Coronary artery (tissue), 2 donors: ENCODE measurements at regions not wholly inside any gene's neighbourhood (a gene's known extent, or its start where the extent isn't known, plus 50 kb on each side); places are given as distances from the start of the nearest gene placed in this dataset.
"Not testable (repeated sequence)": the region's sequence is repeated elsewhere in the genome, so short reads cannot be mapped to it uniquely, and the experiment has no call there.

ENCODE experiments used
- DNase-seq: peaks from one replicate; pipeline ENCODE4 v3.0.0-alpha.2; 2017; ENCODE audit warnings: low spot score
- H3K27ac ChIP-seq, 2 donors: fragments of 200-600 bp; sonication (generic); one replicate each; pipeline ENCODE4 v1.5.1; 2016 to 2019
- H3K4me3 ChIP-seq: fragments of 200-600 bp; sonication (generic); 2 replicates; pipeline ENCODE4 v1.5.1; 2016; ENCODE audit warnings: mild to moderate bottlenecking, moderate library complexity

DNA sequence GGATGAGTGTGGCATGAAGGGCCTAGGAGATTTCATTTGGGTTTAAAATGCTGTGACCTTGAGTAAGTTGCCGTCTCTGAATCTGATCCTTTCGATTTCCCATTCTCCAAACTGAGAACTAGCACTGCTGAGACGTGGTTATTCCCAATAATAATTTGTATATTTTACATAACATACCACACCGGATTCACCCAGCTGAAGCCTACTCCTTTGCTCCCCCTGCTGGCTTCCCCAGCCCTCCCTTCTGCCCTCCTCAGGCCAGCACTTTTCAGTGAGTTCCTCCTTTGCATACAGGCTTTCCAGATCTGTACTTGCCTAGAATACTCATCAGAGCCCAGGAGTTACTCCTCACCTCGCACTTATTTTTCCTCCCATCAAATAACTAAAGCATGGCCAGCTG, 255.1 kb downstream of the OR4F29 start:
- H3K27ac ChIP-seq, DNase-seq, H3K4me3 ChIP-seq: not testable (repeated sequence)

DNA sequence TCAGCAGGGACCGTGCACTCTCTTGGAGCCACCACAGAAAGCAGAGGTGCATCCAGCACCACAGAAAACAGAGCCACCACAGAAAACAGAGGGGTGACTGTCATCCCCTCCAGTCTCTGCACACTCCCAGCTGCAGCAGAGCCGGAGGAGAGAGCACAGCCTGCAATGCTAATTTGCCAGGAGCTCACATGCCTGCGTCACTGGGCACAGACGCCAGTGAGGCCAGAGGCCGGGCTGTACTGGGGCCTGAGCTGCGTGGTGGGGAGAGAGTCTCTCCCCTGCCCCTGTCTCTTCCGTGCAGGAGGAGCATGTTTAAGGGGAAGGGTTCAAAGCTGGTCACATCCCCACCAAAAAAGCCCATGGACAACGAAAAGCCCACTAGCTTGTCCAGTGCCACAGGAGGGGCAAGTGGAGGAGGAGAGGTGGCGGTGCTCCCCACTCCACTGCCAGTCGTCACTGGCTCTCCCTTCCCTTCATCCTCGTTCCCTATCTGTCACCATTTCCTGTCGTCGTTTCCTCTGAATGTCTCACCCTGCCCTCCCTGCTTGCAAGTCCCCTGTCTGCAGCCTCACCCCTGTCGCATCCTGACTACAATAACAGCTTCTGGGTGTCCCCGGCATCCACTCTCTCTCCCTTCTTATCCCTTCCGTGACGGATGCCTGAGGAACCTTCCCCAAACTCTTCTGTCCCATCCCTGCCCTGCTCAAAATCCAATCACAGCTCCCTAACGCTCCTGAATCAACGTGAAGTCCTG, 260.0 kb downstream of the OR4F29 start:
- not testable (repeated sequence) for H3K27ac ChIP-seq, H3K4me3 ChIP-seq
- DNase-seq, result peak; percentile 67

DNA sequence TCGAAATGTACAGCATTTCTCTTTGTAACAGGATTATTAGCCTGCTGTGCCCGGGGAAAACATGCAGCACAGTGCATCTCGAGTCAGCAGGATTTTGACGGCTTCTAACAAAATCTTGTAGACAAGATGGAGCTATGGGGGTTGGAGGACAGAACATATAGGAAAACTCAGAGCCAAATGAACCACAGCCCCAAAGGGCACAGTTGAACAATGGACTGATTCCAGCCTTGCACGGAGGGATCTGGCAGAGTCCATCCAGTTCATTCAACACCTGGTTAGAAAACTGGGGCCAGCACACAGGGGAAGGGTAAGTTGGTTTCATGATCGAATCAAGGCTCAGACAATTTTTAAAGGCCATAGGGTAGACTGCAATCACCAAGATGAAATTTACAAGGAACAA, 260.8 kb downstream of the OR4F29 start:
- H3K4me3 ChIP-seq, H3K27ac ChIP-seq, DNase-seq: not testable (repeated sequence)

DNA sequence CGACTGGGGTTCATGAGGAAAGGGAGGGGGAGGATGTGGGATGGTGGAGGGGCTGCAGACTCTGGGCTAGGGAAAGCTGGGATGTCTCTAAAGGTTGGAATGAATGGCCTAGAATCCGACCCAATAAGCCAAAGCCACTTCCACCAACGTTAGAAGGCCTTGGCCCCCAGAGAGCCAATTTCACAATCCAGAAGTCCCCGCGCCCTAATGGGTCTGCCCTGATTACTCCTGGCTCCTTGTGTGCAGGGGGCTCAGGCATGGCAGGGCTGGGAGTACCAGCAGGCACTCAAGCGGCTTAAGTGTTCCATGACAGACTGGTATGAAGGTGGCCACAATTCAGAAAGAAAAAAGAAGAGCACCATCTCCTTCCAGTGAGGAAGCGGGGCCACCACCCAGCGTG, 261.6 kb downstream of the OR4F29 start:
- not testable (repeated sequence) for H3K4me3 ChIP-seq, DNase-seq, H3K27ac ChIP-seq

DNA sequence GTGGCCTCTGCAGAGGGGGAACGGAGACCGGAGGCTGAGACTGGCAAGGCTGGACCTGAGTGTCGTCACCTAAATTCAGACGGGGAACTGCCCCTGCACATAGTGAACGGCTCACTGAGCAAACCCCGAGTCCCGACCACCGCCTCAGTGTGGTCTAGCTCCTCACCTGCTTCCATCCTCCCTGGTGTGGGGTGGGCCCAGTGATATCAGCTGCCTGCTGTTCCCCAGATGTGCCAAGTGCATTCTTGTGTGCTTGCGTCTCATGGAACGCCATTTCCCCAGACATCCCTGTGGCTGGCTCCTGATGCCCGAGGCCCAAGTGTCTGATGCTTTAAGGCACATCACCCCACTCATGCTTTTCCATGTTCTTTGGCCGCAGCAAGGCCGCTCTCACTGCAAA, 262.2 kb downstream of the OR4F29 start:
- H3K4me3 ChIP-seq, DNase-seq, H3K27ac ChIP-seq: not testable (repeated sequence)

DNA sequence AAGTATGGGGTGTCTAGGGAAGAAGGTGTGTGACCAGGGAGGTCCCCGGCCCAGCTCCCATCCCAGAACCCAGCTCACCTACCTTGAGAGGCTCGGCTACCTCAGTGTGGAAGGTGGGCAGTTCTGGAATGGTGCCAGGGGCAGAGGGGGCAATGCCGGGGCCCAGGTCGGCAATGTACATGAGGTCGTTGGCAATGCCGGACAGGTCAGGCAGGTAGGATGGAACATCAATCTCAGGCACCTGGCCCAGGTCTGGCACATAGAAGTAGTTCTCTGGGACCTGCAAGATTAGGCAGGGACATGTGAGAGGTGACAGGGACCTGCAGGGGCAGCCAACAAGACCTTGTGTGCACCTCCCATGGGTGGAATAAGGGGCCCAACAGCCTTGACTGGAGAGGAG, 264.2 kb downstream of the OR4F29 start:
- DNase-seq, H3K4me3 ChIP-seq: not testable (repeated sequence)

DNA sequence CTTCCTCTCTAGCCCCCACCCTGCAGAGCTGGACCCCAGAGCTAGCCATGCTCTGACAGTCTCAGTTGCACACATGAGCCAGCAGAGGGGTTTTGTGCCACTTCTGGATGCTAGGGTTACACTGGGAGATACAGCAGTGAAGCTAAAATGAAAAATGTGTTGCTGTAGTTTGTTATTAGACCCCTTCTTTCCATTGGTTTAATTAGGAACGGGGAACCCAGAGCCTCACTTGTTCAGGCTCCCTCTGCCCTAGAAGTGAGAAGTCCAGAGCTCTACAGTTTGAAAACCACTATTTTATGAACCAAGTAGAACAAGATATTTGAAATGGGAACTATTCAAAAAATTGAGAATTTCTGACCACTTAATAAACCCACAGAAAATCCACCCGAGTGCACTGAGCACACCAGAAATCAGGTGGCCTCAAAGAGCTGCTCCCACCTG, 264.8 kb downstream of the OR4F29 start:
- not testable (repeated sequence) for H3K27ac ChIP-seq, DNase-seq, H3K4me3 ChIP-seq

More for the DNA sequence above, 264.2 kb downstream of the OR4F29 start:
- not testable (repeated sequence) for H3K27ac ChIP-seq

DNA sequence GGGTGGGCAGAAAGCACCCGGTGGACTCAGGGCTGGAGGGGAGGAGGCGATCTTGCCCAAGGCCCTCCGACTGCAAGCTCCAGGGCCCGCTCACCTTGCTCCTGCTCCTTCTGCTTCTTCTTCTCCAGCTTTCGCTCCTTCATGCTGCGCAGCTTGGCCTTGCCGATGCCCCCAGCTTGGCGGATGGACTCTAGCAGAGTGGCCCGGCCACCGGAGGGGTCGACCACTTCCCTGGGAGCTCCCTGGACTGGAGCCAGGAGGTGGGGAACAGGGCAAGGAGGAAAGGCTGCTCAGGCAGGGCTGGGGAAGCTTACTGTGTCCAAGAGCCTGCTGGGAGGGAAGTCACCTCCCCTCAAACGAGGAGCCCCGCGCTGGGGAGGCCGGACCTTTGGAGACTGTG, 265.3 kb downstream of the OR4F29 start:
- DNase-seq, H3K4me3 ChIP-seq: not testable (repeated sequence)

DNA sequence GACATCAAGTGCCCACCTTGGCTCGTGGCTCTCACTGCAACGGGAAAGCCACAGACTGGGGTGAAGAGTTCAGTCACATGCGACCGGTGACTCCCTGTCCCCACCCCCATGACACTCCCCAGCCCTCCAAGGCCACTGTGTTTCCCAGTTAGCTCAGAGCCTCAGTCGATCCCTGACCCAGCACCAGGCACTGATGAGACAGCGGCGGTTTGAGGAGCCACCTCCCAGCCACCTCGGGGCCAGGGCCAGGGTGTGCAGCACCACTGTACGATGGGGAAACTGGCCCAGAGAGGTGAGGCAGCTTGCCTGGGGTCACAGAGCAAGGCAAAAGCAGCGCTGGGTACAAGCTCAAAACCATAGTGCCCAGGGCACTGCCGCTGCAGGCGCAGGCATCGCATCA, 266.0 kb downstream of the OR4F29 start:
- H3K4me3 ChIP-seq, DNase-seq, H3K27ac ChIP-seq: not testable (repeated sequence)

More for the DNA sequence above, 265.3 kb downstream of the OR4F29 start:
- H3K27ac ChIP-seq, result not testable (repeated sequence)

DNA sequence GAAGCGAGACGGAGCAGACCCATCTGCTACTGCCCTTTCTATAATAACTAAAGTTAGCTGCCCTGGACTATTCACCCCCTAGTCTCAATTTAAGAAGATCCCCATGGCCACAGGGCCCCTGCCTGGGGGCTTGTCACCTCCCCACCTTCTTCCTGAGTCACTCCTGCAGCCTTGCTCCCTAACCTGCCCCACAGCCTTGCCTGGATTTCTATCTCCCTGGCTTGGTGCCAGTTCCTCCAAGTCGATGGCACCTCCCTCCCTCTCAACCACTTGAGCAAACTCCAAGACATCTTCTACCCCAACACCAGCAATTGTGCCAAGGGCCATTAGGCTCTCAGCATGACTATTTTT, 267.2 kb downstream of the OR4F29 start:
- not testable (repeated sequence) for DNase-seq, H3K27ac ChIP-seq, H3K4me3 ChIP-seq

DNA sequence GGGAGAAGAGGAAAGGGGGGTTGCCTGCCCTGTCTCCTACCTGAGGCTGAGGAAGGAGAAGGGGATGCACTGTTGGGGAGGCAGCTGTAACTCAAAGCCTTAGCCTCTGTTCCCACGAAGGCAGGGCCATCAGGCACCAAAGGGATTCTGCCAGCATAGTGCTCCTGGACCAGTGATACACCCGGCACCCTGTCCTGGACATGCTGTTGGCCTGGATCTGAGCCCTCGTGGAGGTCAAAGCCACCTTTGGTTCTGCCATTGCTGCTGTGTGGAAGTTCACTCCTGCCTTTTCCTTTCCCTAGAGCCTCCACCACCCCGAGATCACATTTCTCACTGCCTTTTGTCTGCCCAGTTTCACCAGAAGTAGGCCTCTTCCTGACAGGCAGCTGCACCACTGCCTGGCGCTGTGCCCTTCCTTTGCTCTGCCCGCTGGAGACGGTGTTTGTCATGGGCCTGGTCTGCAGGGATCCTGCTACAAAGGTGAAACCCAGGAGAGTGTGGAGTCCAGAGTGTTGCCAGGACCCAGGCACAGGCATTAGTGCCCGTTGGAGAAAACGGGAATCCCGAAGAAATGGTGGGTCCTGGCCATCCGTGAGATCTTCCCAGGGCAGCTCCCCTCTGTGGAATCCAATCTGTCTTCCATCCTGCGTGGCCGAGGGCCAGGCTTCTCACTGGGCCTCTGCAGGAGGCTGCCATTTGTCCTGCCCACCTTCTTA, 267.7 kb downstream of the OR4F29 start:
- not testable (repeated sequence) for H3K27ac ChIP-seq, DNase-seq, H3K4me3 ChIP-seq

DNA sequence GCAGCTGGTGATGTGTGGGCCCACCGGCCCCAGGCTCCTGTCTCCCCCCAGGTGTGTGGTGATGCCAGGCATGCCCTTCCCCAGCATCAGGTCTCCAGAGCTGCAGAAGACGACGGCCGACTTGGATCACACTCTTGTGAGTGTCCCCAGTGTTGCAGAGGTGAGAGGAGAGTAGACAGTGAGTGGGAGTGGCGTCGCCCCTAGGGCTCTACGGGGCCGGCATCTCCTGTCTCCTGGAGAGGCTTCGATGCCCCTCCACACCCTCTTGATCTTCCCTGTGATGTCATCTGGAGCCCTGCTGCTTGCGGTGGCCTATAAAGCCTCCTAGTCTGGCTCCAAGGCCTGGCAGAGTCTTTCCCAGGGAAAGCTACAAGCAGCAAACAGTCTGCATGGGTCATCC, 268.4 kb downstream of the OR4F29 start:
- not testable (repeated sequence) for DNase-seq, H3K27ac ChIP-seq, H3K4me3 ChIP-seq

DNA sequence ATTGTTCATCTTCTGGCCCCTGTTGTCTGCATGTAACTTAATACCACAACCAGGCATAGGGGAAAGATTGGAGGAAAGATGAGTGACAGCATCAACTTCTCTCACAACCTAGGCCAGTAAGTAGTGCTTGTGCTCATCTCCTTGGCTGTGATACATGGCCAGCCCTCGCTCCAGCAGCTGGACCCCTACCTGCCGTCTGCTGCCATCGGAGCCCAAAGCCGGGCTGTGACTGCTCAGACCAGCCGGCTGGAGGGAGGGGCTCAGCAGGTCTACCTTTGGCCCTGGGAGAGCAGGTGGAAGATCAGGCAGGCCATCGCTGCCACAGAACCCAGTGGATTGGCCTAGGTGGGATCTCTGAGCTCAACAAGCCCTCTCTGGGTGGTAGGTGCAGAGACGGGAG, 268.8 kb downstream of the OR4F29 start:
- not testable (repeated sequence) for H3K27ac ChIP-seq, H3K4me3 ChIP-seq
- DNase-seq, result peak; percentile 40

DNA sequence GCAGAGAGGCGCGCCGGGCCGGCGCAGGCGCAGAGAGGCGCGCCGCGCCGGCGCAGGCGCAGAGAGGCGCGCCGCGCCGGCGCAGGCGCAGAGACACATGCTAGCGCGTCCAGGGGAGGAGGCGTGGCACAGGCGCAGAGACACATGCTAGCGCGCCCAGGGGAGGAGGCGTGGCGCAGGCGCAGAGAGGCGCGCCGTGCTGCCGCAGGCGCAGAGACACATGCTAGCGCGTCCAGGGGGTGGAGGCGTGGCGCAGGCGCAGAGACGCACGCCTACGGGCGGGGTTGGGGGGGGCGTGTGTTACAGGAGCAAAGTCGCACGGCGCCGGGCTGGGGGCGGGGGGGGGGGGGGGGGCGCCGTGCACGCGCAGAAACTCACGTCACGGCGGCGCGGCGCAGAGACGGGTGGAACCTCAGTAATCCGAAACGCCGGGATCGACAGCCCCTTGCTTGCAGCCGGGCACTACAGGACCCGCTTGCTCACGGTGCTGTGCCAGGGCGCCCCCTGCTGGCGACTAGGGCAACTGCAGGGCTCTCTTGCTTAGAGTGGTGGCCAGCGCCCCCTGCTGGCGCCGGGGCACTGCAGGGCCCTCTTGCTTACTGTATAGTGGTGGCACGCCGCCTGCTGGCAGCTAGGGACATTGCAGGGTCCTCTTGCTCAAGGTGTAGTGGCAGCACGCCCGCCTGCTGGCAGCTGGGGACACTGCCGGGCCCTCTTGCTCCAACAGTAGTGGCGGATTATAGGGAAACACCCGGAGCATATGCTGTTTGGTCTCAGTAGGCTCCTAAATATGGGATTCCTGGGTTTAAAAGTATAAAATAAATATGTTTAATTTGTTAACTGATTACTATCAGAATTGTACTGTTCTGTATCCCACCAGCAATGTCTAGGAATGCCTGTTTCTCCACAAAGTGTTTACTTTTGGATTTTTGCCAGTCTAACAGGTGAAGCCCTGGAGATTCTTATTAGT, 269.9 kb downstream of the OR4F29 start:
- not testable (repeated sequence) for H3K27ac ChIP-seq, H3K4me3 ChIP-seq
- peak; percentile 89 for DNase-seq

DNA sequence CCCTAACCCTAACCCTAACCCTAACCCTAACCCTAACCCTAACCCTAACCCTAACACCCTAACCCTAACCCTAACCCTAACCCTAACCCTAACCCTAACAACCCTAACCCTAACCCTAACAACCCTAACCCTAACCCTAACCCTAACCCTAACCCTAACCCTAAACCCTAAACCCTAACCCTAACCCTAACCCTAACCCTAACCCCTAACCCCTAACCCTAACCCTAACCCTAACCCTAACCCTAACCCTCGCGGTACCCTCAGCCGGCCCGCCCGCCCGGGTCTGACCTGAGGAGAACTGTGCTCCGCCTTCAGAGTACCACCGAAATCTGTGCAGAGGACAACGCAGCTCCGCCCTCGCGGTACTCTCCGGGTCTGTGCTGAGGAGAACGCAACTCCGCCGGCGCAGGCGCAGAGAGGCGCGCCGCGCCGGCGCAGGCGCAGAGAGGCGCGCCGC, 270.7 kb downstream of the OR4F29 start:
- DNase-seq, result peak; percentile 19
- not testable (repeated sequence) for H3K27ac ChIP-seq, H3K4me3 ChIP-seq

DNA sequence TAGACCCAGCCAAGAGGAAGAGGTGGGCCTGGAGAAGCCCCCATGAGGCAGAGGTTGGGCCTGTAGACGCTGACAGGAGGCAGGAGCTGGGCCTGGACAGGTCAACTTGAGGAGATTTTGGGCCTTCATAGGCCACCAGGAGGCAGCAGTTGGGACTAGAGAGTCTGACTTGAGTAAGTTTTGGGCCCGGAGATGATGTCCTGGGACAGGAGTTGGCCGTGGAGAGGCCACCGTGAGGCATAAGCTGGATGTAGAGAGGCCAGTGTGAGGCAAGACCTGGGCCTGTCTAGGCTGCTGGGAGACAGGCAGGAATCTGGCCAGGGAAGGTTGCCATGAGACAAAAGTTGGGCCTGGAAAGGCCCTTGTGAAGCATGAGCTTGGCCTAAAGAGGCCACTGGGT, 312.6 kb downstream of the OR4F29 start:
- H3K4me3 ChIP-seq, H3K27ac ChIP-seq, DNase-seq: not testable (repeated sequence)

DNA sequence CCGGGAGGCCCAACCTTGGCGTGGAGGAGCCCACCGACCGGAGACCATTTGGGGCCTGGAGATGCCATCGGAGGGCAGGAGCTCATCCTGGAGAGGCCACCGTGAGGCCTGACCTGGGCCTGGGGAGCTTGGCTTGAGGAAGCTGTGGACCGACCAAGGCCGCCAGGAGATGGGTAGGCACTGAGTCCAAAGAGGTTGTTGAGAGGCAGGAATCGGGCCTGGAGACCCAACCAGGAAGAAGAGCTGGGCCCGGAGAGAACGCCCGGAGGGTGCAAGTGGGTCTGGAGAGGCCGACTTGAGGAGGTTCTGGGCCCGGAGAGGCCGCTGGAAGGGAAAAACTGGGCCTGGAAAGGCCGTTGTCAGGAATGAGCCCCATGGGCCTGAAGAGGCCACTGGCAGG, 313.8 kb downstream of the OR4F29 start:
- H3K27ac ChIP-seq, DNase-seq: not testable (repeated sequence)

DNA sequence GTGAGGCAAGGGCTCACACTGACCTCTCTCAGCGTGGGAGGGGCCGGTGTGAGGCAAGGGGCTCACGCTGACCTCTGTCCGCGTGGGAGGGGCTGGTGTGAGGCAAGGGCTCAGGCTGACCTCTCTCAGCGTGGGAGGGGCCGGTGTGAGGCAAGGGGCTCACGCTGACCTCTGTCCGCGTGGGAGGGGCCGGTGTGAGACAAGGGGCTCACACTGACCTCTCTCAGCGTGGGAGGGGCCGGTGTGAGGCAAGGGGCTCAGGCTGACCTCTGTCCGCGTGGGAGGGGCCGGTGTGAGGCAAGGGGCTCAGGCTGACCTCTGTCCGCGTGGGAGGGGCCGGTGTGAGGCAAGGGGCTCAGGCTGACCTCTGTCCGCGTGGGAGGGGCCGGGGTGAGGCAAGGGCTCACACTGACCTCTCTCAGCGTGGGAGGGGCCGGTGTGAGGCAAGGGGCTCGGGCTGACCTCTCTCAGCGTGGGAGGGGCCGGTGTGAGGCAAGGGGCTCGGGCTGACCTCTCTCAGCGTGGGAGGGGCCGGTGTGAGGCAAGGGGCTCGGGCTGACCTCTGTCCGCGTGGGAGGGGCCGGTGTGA, 315.0 kb downstream of the OR4F29 start:
- not testable (repeated sequence) for H3K27ac ChIP-seq, H3K4me3 ChIP-seq, DNase-seq

More for the DNA sequence above, 313.8 kb downstream of the OR4F29 start:
- H3K4me3 ChIP-seq, result not testable (repeated sequence)

DNA sequence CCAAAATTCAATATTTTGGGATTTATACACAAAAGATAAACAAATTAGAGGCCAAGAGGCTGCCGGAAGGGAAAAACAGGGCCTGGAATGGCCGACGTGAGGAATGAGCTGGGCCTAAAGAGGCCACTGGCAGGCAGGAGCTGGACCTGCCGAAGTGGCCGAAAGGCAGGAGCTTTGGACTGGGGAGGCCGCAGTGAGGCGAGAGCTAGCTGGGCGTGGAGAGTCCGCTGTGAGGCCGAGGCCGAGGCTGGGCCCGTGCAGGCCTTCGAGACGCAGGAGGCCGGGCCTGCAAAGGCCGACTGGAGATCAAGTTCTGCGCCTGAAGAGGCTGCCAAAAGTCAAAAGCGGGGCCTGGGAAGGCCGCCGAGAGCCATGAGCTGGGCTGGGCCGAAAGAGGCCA, 316.5 kb downstream of the OR4F29 start:
- DNase-seq, H3K4me3 ChIP-seq, H3K27ac ChIP-seq: not testable (repeated sequence)
